ENCODE measurements at regions not wholly inside any gene's neighbourhood (a gene's known extent, or its start where the extent isn't known, plus 50 kb on each side); places are given as distances from the start of the nearest gene placed in this dataset.

DNA sequence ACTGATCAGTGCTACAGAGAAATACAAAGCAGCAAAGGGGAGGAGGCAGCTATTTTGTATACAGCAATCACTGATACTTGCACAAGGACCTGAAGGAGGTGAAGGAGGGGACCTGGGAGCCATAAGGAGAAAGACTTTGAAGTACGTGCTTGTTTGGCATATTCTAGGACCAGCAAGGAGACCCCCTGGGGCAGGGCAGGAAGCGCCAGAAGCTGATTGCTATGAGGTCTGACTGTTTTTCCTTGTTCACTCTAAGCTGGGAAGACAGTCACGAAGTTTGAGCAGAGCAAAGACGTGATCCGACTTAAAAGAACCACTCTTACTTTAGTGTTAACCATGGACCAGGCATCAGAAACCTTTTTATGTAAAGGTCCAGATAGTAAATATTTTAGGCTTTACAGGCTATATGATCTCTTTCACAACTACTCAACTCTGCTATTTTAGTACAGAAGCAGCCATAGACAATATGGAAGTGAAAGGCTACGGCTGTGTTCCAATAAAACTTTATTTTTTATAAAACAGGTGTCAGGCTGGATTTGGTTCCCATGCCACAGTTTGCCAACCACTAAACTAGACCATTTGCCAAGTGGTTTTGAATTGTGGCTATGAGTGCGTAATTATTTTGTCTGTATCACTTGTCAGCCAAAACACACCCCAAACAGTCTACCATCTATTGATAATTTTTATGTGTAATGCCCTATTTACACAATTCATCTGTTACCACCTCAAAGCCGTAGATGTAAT is 217.9 kb downstream of the PRL start:
- DNase-seq = no peak

DNA sequence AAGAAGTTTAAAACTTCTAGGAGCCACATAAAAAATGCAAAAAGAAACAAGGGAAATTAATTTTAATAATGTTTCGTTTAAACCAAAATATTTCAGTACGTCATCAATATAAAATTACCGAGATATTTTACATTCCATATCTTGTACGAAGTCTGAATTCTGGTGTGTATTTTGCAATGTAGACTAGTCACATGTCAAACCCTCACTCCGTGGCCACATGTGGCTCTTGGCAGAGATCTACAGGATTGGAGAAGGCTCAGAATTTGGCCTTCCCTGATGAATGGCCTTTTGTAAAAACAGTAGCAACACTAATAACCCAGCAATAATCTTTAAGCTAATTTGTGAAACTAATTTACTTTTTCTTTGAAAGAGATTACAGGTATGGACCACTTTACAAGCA is 217.1 kb downstream of the PRL start:
- no peak for DNase-seq

DNA sequence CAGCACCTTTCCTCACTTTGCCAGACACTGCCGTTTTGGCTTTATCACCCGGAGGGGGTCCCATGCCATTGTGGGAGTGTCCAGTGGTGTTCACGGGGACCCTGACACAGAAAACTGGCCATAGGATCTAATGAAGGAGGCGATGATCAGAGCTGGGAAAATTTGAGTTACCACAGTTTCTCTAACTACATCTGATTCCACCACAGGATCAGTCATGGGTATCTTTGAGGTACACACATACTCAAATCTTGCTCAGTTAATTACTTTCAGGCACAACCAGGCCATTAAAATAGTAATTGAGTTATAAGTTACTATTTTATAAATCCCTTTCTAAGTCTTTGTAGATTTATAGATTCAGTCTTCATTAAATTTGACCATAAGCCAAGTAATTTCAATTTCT is 215.1 kb downstream of the PRL start:
- no peak for DNase-seq

DNA sequence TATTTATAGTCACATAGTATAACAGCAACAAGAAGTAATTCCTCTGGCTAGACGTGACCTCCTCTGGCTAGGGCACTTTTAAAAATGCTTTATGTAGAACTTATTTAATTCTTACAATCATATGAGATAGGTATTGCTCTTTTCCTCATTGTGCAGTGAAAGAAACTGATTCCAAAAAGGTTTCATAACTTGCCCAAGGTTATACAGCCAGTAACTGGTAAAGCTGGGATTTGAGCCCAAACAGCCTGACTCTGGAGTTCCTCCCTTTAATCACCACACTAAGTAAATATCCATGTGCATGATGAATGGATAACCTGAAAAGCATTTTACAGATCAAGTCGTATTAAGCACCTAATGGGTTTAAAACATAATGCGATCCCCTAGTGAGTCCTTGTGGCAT is 214.6 kb downstream of the PRL start:
- DNase-seq = peak; percentile 69

DNA sequence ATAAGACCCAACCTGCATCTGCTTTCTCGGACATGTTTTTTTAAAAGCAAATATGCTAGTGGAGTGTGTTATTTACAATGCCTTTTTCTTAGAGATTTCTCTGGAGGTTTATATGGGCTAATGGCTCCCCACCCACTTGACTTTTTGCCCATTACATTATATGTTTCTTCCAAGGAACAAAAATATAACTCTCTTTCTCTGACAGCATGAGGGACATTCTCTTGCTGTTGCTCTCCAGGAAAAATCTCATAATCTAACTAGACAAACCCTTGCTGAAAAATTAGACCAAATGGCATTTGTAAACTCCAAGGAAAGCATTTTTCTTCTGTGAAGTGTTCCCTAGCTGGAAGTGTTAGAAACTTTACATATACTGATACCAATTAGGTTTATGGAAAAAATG is 213.7 kb downstream of the PRL start:
- no peak for DNase-seq

DNA sequence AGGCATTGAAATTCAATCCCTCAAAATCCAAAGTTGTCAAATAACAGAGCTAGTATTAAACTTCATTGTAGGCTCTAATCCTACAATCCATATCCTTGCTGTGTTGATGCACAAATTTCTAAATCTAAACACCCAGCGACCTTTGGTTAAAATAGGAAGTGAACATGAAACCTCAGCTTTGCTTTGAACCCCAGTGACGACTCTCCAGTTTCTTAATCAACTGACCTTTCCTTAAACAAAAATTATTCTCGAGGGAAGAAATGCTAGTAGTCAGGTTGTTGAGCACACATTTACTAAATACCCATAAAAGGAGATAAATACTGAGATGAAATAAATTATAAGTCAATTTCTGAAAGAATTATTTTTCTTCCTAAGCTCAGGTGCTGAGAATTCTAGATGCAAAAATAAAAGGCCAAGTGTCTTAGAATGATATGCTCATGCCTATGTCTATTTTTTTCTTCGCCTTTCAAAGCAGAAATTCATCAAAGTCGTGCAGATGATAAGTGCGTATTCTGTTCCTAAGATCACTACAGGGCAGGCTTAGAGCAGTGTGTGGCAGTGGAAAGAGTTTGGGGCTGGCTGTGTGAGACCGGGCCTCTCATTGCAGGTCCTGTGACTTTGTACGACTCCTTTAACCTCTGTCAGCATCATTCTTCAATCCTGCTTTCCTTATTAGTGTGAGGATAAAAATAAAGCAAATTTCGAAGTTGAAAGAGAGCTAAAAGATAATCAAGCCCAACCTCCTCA is 208.7 kb downstream of the PRL start:
- no peak for DNase-seq

DNA sequence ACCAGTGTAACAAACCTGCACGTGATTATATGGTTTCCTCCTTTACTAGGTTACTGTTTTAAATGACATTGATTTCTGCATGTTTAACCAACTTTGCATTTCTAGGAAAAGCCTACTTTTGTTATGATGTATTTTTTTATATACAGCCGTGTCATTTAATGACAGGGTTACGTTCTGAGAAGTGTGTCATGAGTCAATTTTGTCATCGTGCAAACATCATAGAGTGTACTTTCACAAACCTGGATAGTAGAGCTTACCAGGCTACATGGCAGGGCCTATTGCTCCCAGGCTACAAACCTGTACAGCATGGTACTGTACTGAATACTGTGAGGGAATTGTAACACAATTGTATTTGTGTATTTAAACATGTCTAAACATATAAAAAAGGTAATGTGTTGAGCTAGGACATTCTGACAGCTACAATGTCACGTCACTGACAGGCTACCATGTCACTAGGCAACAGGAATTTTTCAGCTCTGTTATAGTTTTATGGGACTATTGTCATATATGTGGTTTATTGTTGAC is 205.3 kb downstream of the PRL start:
- DNase-seq = no peak

DNA sequence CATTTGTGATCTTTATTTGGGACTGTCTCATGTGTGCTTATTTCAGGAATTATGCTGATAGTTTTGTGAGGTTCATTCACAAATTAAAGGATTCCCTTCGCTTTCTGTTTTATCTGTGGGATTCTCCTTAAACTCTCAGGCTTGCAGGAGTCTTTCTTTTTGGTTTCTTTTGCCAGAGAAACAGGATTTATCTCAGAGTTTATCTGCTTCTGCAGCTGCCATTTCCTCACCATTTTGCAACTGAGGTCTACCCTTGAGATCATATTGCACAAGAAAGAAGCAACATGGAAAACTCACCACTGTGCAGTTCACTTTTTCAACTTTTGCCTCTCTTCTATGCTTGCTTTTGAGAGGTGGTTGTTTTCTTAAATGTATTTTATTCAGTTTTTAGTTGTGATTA is 201.0 kb downstream of the PRL start:
- DNase-seq = no peak

DNA sequence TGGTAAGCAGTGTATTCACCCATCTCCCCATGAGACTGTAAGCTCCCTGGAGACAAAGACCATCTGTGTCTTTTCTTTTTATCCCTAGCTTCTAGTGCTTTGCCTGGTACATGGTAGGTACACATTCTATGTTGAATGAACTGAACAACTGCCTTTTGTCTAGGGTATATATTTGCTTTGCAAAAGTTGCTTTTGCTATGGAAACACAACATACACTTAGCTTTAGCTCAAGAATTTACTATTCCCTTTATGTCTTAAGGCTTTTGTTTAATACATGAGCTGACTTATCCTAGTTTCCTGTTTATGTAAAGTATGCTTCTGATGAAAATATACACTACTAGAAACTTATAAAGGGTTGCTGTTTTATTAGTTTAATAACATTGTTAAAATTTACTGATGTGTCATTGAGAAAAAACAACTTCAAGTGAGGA is 198.2 kb downstream of the PRL start:
- DNase-seq = peak; percentile 33

DNA sequence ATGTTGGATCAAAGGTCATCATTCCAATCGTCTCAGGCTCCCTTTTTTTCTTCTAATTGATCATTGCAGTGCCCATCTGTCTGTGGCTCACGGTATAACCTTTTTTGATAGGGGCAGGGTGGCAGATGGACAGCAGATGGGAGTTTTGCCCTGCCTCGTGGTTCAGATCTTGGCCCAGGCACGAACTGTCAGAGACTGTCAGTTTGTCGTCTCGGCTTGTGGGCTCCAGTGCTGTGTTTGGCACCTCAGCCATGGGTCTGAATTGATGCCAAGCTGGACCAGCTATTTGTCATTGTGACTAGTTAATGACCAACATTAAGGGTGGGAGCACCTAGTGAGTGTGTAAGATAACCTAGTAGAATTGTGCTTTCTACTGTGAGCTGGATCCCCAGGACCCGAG is 197.6 kb downstream of the PRL start:
- DNase-seq = peak; percentile 97

DNA sequence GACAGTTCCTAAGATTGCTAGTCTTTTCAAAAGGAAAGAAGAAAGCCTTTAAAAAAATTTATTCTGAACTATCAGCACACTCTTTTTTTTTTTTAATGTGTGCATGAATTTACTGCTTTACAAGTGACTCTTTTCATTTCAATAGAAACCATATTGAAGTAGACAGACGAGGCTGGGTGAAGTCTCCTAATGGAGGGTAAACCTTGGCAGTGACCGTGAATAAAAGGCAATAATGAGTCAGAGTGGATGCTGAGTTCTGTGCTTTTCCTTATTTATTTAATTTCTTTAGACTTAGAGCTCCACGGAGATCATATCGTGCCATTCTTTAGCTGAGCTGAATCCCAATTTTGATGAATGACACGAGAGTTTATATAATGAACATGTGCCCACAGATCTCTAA is 196.9 kb downstream of the PRL start:
- peak; percentile 52 for DNase-seq

DNA sequence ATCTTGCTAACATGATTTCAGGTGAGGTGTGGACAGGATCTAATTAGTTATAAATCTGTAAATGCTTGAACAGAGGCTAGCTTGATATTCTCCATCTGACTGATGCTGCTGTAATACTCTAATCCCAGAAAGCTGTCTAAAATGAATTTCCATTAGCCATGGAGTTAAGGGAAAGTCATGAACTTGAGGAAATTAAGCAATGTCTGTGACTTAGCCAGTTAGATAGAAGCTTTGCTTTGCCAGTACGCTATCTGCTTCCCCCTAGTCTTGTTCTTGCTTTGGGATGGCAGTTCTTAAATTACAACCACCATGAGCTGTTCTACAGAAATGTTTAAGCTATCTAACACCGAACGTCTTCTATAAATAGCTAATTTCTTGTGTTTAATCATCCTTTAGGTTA is 195.7 kb downstream of the PRL start:
- DNase-seq = no peak

DNA sequence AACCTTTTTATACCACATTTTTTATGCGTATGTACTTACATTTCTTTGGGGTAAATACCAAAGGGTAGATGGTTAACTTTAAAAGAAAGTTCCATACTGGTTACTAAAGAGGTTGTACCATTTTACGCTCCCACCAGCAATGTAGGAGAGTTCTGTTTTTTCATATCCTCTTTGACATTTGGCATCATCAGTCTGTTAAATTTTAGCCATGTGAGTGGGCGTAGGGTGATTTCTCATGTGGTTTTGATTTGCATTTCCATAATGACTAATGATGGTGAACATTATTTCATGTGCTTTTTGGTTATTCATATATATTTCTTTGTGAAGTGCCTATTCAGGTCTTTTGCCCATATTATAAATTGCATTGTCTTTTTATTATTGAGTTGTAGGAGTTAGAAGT is 194.2 kb downstream of the PRL start:
- DNase-seq = no peak

DNA sequence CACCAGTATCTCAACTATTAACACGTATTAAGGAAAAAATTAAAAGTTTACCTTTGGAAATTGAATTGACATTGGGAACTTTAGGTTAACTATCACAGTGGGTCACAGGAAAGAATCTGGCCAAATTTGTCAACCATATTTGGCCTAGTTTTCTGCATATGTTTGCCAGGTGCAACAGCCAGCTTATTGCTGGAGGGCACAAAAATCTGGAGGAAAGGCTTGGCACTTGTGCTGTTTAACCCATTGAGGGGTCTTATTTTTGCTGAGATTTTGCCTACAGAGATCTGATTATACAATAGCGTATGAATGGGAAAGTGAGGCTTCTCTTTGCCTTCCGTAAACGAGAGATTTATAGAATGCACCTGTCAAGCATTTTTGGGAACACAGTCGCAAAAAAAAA is 190.4 kb downstream of the PRL start:
- DNase-seq = peak; percentile 90

DNA sequence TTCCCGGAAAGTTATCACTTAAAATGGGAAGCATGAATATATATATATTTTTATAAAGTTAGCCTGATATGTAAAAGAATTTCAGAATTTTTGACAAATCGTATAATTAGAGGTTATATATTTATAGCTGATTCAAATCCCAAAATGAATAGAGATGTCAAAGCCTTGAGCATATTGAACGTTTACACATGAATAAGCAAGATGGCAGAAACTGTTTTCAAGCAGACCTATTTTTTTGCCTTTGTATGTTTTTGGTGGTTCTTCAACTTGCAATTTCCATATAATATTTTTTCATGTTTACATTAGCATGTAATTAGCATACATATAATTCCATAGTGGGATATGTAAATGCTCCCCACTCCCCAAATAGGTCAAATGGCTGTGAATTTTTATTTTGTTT is 189.9 kb downstream of the PRL start:
- DNase-seq = peak; percentile 75

DNA sequence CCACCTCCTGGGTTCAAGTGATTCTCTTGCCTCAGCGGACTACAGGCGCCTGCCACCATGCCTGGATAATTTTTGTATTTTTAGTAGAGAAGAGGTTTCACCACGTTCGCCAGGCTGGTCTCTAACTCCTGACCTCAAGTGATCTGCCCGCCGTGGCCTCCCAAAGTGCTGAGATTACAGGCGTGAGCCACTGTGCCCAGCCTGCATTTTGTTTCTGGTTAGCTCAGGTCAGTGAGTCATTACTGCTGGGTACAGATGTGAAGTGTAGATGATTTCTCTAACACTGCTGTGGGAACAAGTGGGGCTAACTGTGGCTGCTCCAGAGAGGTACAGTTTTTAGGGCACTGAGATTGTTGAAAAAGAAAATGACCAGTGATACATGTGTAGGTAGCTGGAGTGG is 188.6 kb downstream of the PRL start:
- no peak for DNase-seq

DNA sequence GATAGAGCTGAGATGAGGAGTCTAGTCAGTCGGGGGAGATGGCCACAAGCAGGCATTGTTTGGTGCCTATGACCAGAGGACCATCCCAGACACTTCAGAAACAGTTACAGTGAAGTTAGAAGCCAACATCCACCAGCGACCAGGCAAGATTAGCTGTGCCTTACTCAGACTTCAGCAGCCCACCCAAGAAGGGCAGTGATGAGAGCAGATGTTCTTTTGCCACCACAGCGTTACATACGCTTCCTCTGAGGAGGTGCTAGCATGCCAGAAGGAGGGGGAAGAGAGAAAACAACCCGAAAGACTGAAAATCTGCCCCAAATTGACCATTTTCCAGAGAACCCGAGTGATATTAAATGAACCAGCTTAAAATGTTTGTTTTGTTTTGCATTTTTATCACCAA is 186.8 kb downstream of the PRL start:
- DNase-seq = no peak

DNA sequence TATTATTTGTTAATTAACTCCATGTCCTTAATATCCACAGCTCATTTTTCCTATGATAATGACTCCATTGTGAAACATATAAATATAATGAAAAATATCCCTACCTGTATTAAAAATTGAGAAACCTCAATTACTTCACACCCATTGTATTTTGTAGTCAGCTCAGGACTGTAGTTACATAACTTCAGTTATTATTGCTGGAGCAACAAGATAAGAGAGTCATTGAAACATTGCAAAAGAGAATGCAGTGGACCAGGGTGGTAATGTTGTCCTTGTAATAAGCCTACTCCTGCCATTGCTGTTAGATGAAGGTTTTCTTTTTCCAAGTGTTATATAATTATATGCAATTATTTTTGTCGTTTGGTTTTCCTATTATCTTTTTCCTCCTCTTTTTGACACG is 184.4 kb downstream of the PRL start:
- no peak for DNase-seq

DNA sequence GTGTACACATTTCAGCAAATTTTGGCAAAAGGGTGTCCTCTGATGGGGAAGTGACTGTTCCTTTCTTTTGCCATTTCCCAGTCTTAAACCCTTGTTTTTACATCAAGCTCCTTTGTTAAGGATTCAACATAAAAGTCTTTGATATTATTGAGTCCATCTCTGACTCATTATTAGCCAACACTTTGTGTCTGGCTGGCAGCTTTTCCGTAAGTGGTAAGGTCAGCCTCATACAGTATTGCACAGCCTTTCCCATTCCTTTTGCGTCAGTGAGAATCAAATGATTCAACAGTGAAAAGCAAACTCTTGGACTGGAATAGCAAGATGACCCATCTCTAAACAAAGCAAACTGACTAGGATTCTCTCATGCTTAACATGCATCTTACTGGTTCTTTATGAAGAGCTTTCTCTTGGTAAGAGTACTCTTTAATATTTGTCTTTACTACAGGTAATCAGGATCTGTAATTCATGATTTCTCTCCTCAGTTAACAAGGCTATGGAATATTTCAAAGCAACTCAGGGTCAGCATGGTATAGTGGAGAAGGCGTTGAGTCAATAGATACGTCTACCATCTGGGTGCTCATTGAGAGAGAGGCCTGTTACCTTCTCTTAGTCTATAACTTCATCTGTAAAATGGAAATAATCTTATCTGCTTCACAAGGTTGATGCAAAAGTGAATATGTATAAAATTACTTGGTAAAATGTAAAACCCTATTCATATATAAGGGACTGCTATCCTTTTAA is 183.6 kb downstream of the PRL start:
- DNase-seq = no peak

DNA sequence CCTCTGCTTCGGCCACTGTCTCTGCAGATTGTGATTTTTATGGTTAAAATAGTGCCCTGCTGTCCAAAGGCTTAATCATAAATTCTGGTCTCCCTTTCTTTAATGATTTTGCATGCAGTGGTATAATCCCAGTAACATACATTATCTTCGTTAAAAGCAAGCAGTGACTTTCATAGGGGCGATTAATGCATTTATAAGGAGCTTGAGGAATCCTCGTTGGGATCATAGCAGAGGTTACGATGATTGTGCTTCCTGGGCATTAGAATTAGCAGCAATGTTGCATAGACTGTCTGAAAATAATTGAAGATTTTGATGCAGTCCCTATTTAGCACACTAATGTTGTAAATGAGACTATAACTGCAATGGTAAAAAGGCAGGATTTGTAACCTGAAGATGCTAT is 181.3 kb downstream of the PRL start:
- no peak for DNase-seq

DNA sequence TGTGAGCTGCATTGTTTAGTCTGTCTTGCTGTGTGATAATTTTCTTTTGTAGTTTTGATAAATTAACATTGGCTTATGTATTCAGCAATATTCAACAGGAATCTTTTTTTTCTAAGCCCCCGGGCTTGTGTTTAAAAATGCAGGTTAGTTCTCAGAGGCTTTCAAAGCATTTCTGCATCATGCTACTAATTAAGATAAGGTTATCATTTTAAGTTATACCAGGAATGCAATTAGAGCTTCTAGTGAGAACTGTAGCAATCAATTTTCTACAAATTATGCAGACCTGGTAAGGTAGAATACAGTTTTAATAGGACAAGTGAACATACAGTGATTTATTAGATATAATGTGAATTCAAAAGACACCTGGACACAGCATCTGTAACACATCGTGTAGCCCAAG is 179.2 kb downstream of the PRL start:
- no peak for DNase-seq

DNA sequence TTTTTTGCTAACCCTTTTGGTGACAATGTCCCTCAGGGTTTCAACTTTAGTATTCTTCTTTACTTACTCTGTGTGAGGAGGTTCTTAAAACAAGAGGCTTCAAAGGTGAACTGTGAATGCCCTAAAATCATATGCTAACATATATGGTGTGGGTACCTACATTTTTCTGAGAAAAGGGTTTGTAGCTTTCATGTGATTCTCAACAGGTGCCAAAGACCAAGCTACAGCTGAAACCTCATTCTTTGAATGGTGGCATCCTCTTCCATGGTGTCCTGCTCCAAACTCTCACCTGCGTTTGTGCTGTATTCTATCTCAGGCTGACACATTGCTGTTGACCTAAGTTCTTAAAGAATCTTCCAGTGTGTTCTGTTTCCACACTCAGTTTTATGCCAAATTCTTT is 177.3 kb downstream of the PRL start:
- DNase-seq = no peak

DNA sequence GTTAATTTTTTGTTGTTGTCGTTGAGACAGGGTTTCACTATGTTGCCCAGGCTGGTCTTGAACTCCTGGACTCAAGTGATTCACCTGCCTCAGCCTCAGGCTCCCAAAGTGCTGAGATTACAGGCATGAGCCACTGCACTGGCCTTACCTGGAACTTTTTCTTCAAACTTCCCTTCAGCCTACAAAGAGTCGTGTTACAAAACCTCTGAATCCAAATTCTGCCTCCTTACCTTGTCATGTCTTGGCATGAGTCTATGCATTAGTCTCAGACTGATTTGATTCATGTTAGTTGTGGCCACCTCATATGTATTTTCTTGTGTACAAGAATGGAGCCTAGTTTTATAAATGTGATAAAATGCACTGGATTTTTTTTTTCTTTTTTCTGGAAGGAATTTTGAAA is 172.1 kb downstream of the PRL start:
- DNase-seq = no peak

DNA sequence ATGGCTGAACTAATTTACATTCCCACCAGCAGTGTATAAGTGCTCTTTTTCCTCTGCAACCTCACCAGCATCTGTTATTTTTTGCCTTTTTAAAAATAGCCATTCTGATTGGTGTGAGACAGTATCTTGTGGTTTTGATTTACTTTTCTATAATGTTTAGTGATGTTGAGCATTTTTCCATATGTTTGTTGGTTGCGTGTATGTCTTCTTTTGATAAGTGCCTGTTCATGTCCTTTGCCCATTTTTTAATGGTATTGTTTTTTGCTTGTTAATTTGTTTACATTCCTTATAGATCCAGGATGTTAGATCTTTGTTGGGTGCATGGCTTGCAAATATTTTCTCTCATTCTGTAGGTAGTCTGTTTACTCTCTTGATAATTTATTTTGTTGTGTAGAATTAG is 169.9 kb downstream of the PRL start:
- DNase-seq = no peak

Data from NCI-H446 treated with DMSO at 0.1 percent for 48 hours (cell line).